GM20431 (cell line): ENCODE measurements at regions not wholly inside any gene's neighbourhood (a gene's known extent, or its start where the extent isn't known, plus 50 kb on each side); places are given as distances from the start of the nearest gene placed in this dataset.

Source experiments
- in situ Hi-C: fragments of 300-500 bp; cut with MseI, MboI; formaldehyde crosslinking; loops from one replicate; pipeline ENCODE4 v1.15.0; 2020; ENCODE audit warnings: low sequenced_read_pairs; ENCODE audit not compliant: unreplicated experiment

GRCh38 chr14:85978582-85979250, 448.8 kb downstream of the FLRT2 start:
- in situ Hi-C loops, result no loop called here

- in situ Hi-C loops, result no loop called here
Measured at GRCh38 chr14:85974602-85975001, 444.7 kb downstream of the FLRT2 start.

- in situ Hi-C loops, result no loop called here
Measured at GRCh38 chr14:85963486-85963885, 433.5 kb downstream of the FLRT2 start.

GRCh38 chr14:85960756-85961155, 430.8 kb downstream of the FLRT2 start:
- in situ Hi-C loops, result no loop called here

GRCh38 chr14:85959063-85959462, 429.1 kb downstream of the FLRT2 start:
- in situ Hi-C loops, result no loop called here

- in situ Hi-C loops, result no loop called here
Measured at GRCh38 chr14:85958069-85958468, 428.1 kb downstream of the FLRT2 start.

GRCh38 chr14:85953265-85953664, 423.3 kb downstream of the FLRT2 start:
- in situ Hi-C loops, result no loop called here

GRCh38 chr14:85948153-85948552, 418.2 kb downstream of the FLRT2 start:
- in situ Hi-C loops, result no loop called here

GRCh38 chr14:85947461-85948139, 417.7 kb downstream of the FLRT2 start:
- in situ Hi-C loops, result no loop called here

GRCh38 chr14:85943192-85943591, 413.2 kb downstream of the FLRT2 start:
- in situ Hi-C loops, result no loop called here

GRCh38 chr14:85934886-85935254, 404.9 kb downstream of the FLRT2 start:
- in situ Hi-C loops, result no loop called here

- in situ Hi-C loops, result no loop called here
Measured at GRCh38 chr14:85934123-85934885, 404.4 kb downstream of the FLRT2 start.

GRCh38 chr14:85921241-85921640, 391.3 kb downstream of the FLRT2 start:
- in situ Hi-C loops, result no loop called here

- in situ Hi-C loops, result no loop called here
Measured at GRCh38 chr14:85917716-85918115, 387.8 kb downstream of the FLRT2 start.

- in situ Hi-C loops, result no loop called here
Measured at GRCh38 chr14:85915711-85916110, 385.8 kb downstream of the FLRT2 start.

- in situ Hi-C loops, result no loop called here
Measured at GRCh38 chr14:85912141-85912540, 382.2 kb downstream of the FLRT2 start.

- in situ Hi-C loops, result no loop called here
Measured at GRCh38 chr14:85911044-85911443, 381.1 kb downstream of the FLRT2 start.

GRCh38 chr14:85909581-85909980, 379.6 kb downstream of the FLRT2 start:
- in situ Hi-C loops, result no loop called here

- in situ Hi-C loops, result no loop called here
Measured at GRCh38 chr14:85907536-85907935, 377.6 kb downstream of the FLRT2 start.

GRCh38 chr14:85897808-85898207, 367.9 kb downstream of the FLRT2 start:
- in situ Hi-C loops, result no loop called here

- in situ Hi-C loops, result no loop called here
Measured at GRCh38 chr14:85895603-85896002, 365.7 kb downstream of the FLRT2 start.
